NCI-H146 (cell line): ENCODE measurements at regions not wholly inside any gene's neighbourhood (a gene's known extent, or its start where the extent isn't known, plus 50 kb on each side); places are given as distances from the start of the nearest gene placed in this dataset.
A peak's percentile ranks its signal among the peaks of the same experiment; 100 is the strongest.
"Not testable (repeated sequence)": the region's sequence is repeated elsewhere in the genome, so short reads cannot be mapped to it uniquely, and the experiment has no call there.

Experiments used
- DNase-seq: peaks from one replicate; lab custom pipeline; 2025; lab: John Stamatoyannopoulos, UW

DNA sequence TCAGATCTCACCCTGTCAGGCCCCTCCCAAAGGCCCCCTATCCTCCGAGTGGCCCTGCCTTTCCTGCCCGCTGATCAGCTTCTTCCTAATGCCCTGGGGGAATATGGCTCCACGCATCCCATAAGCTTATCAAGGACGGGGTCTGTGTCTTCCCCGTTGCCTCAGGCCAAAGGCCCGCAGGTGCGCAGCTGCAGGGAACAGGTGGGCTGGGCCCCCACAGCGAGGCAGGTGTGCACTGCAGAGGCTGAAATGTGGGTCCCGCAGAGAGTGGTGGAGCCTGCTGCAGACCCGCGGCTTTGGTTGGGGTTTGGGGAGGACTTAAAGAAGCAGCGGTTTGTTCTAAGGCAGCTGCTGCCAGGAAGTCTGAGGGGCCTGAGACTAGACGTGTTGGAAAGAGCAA lies 220.8 kb upstream of the TCERG1L start:
- peak; percentile 78 for DNase-seq

DNA sequence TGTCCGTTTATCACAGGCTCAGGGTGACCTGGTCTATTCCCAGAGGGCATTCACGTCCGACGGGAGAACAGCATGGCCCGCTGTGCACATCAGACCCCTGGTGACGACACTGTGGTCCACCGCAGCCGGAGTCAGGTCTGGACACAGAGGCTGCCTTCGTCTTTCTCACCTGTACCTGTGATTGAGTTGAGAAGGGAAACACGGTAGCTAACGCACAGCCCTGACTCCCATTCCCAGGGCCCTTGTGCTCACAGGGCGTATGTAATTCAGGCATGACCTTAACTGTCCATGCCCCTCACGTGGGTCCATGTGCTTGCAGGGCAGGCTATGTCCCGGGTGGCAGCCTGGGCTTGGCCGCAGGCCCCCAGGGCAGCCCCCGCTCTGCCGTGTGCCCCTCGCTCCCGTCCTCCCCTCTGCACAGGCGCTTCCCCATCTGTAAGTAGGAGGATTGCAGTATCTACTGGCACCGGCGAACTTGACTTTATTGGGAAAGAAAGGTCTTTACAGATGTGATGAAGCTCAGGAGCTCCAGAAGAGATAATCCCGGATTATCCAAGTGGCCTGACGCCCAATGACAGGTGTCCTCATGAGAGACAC lies 221.3 kb upstream of the TCERG1L start:
- peak; percentile 44 for DNase-seq

DNA sequence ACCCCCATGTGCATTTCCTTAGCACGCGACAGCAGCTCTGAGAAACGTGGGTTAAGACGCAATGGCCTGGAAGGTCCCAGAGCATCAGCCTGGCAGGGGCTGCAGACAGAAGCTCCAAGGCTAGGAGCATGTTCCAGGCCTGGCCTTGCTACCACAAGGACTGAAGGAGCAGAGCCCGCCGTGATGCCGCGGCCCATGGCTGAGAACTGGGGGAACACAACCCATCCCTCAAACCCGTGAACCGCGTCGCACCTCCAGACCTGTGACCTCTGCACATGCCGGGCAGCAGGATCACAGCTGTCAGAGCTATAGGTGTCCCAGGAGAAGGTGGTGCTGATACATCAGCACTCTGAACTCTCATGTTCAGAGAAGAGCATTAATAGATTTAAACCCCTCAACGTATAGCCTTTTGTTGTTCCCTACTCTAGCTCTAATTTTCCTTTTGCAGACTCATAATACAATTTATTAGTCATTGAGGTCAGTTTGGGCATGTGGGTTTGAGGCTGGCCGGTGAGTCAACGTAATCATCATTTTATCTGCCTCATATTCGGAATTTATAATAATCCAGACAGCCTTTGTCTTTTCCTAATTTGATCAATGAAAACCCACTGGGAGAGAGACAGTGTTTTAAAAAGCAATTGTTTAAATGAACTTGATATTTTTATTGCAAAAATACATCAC lies 222.5 kb upstream of the TCERG1L start:
- no peak for DNase-seq

DNA sequence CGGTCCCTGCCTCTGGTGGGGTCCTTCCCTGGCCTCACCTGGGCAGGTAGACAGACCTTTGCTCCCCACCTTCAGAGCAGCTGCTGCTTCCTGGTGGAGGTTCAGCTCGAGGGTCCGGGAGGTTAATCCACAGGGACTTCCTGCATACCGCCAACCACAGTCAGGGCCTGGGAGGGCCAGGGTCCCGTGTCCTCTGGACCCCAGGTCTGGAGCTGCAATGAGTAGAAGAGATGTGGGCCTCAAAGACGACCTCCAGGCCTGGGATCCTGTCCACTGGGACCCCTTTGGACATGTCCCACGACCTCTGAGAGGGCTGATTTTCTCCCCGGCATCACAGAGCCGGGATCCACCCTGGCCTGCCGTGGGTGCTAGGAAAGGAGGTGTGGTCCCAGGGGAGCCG lies 223.3 kb upstream of the TCERG1L start:
- DNase-seq, result no peak

DNA sequence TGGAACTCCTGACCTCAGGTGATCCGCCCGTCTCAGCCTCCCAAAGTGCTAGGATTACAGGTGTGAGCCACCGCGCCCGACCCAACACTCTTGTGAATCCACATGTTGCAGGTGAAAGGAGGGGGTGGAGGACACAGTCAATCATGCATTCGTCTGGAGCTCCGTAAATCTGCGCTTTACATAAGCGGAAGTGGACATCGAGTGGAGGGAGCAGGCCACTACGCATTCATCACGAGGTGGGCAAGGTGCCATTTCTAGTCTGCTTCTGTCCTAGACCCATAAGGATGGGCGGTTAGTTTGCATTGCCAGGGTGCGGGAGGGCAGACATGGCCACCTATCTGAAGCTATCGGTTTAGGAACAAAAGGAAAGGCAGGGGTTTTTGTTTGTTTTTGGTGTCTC lies 225.2 kb upstream of the TCERG1L start:
- no peak for DNase-seq

DNA sequence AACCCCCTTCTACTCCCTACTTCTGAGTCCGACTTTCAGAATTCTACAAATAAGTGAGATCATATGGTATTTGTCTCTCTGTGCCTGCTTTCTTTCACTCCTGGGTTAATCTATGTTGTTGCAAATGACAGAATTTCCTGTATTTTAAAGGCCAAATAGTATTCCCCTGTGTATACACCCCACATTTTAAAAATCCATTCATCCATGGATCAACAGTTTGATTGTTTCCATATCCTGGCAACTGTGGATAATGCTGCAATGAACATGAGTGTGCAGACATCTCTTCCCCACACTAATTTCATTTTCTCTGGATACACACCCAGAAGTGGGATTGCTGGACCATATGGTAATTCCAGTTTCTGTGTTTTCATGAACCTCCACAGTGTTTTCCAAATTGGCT lies 225.8 kb upstream of the TCERG1L start:
- DNase-seq, result no peak

DNA sequence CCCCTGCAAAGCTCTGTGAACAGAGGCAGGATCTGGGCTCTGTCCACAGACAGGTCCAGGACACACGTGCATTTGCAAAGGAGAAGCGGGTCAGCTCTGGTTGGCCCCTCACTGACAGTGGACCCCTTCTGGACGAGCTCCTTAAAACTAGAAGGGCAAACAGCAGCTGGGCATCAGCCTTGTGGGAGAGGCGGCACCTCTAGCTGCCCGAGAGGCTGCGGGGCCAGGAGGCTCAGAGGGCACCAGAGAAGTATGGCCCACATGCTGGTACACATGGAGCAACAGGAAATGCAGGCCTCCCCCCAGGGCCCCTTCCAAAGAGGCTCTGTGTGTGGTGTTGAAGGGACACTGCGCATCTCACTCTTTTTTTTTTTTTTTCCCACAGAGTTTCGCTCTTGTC lies 233.0 kb upstream of the TCERG1L start:
- DNase-seq, result no peak

DNA sequence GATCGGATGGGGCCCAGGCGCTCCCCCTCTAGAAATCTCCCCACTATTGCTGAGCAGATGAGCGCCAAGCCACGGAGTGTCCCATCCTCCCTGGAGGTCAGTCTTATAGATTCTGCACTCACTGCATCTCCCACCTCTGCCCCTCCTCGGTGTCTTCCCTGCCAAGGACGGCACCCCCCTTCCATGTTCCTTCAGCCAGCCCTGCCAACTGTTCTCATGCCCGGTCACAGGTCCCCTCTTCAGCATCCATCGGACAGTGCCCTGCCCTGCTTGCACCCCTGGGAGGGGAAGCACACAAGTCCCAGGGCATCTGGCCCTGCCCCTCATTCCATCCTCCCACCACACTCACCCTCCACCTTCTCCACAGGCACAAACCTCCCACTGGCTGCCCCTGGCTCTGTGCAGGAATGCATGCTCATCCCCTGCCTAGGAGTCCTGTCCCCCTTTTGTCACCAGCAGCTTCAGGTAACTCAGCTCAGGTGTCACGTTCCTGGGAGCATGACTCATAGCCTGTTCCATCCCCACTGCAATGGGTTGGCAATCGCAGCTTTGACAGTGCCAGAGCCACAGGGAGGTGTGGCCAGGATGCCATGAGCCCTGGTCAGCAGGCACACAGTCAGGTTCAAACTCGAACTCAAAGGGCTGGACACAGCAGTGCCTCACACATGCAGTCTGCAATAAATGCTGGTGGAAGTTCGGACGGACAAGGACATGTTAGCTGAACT lies 234.7 kb upstream of the TCERG1L start:
- DNase-seq, result no peak

DNA sequence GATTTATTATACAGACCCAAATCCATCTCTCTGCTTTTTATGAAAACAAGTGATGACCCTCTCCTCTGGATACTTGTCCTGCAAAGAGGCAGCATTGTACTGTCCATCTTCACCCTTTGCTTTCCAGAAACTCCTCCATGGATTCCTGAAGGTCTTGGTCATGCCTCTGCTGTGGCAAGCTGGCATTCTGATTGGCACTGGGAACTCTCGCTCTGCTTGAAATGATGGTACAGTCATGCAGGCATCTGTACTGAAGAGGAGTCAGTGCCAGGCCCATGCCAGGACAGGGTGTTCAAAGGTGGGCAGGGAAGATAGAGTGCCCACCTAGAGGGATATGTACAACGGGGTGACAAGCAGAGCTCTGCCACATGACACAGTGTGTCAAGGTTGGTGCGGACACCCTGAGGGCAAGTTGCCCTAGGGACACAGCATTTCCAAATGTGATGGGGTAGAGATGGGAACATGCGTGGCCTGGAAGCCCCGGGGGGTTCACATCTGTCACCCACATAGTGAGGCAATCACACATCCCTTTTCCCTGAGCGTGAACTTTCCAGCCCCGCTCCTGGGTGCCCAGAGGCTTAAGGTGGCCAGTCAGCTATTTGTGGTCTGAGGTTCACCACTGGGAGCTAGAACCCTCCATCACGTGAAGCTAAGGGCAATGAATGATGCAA lies 235.7 kb upstream of the TCERG1L start:
- DNase-seq, result no peak

DNA sequence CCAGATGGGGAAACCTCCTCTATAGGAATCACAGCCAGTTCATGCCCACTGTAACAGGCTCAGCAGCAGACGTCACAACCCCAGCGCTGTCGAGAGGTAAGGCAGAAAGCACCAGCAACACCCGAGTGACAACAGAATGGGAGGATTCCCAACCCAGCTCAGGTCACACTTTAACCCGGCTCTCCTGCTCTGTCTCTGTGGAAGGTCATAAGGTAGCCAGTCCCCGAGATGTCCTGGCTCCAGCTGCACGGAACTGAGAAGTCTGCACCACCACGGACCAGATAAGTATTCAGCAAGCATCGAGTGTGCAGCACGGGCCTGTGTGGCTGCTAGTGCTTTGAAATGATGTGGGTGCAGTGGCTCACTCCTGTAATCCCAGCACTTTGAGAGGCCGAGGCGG lies 236.7 kb upstream of the TCERG1L start:
- no peak for DNase-seq

DNA sequence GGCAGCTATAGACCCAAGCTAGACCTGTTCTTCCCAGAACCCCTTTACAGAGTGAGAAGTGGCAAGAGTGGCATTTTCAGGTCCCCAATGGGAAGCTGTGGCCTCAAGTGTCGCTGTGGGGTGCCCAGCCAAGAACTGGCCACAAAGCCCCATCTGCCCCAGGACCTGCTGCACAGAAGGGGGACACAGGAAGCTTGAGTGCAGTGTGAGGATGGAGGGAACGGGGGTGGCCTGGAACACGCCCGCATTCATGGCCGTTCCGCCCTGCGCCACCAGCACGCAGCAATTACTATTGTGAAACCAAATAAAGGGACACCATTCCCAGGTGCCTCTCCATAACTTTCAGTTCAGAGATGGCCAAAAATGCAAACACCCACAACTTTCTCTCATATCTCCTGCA lies 237.6 kb upstream of the TCERG1L start:
- no peak for DNase-seq

DNA sequence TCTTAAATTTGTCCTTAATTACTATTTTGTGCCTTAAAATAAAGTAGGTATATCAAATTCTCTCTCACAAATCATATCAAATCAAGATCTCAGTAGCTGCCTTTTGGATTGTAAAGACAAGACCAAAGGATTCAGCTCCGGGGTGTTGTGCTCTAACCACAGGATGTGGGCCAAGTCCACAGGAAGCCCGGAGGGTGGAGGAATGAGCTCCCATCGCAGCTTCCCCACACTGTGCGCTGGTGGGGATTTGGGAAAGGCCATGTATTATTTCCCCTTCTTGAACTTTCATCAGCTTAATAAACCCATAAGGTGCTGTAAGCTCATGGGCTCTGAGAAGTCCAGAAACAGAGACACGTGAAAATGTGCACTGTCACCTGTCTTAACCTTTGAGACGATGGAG lies 241.6 kb upstream of the TCERG1L start:
- no peak for DNase-seq

DNA sequence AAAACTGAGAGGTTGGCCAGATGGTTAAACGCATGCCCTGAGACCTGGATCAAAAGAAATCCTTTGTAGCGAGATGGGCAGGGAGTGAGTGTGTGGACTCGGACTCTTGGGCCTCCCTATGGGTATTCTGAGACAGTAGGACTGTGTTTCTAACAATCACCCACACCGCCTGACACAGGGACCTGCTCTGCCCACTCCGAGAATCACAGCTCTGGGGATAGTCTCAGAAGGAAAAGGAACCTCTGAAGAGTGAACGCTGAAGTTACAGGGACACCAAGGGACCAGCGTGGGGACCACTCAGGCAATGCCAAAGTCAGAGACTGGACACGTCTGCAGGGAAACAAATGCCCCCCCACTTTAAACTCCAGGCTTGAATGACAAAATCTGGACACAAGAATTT lies 242.1 kb upstream of the TCERG1L start:
- no peak for DNase-seq

DNA sequence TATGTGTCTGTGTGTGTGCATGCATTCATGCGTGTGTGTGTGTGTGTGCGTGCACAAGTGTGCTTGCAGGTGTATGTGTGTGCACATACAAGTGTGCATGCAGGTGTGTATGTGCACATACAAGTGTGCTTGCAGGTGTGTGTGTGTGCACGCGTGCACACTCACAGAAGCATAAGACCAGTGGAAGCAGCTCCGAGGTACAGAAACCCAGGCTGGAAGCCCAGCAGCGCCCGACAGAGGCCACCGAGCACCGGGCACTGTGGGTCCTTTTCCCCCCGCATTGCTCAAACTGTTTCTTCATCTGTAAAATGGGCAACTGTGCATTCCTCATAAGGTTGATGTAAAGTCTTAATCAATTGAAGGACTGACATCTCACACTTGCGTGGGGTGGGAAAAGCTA lies 243.3 kb upstream of the TCERG1L start:
- DNase-seq, result no peak

DNA sequence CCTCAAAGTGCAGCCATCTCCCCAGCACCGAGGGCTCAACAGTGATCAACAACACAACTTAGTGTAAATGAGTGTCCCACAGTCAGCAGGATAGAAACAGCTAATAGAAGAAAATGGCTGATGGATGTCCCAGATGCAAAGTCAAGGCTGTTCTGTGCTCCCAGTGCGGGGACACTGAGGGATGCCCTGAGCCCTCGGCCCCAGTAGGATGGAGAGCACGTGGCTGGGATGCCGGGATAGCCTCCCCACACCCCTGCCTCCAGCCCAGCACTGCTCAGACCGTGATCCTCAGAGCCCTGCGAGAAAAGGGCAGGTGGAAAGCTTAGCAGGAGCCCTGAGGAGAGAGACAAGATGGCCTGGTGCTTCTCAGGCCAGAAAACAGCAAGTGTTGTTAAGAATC lies 243.9 kb upstream of the TCERG1L start:
- no peak for DNase-seq

DNA sequence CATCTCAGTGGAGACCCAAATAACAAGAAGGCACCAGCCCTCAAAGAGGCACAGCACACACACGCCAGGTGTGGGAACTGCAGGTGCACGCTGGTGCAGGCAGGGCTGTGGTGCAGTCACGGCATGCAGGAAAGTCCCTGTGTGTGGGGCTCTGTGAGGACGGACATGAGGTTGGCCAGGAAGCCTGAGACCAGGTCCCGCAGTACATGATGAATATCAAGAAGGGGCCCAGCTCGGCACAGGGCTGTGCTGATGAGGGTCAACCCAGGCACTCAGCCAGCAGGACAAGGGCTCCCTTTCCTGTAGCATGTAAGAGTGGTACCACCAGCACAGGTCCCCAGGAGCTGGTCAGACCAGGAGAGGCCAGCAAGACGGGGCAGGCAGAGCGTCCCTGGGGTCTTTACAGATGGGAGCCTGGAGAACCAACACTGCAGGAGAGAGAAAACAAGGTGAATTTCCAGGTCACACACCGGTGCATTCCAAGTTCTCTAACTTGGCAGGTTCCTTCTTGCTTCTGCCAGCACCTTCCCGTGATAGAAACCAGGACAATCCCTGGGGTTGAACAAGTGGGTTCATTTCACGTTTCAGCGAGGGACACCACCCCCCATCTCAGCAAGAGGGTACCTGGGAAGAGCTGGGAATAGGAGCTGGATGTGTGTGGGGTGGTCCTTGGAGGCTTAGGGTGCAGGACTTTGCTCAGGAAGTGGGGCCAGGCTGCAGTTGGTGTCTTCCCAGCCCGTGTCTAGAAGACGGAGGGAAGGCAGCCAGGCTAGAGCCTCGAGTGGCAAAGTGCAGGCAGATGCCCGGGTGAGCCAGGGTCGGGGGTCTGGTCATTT lies 244.8 kb upstream of the TCERG1L start:
- no peak for DNase-seq

DNA sequence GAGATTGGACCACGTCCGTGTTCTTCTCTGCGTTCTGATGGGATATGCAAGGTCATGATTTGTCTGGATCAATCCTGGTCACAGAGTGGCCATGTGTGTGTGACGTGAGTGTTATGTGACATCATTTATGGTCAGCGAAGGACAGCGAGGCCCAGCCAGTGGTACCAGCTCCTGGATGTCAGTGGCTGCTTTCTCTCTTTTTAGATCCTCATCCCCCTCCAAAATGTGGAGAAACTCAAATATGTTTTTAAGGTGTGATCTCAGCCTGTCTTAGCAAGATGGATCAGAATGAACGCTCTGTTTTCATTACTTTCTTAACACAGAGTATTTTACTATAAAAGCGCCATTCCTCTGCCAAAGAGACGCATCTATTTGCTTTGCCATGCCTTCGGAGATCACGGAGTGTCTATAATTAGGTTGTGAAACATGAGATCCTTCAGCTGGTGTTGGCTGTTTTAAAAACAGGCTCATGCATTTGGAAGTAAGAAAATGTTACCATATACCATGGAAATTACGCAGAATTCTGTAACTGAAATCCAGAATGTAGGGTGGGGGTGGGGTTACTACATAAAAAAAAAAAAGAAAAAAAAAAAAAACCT lies 245.5 kb upstream of the TCERG1L start:
- no peak for DNase-seq

DNA sequence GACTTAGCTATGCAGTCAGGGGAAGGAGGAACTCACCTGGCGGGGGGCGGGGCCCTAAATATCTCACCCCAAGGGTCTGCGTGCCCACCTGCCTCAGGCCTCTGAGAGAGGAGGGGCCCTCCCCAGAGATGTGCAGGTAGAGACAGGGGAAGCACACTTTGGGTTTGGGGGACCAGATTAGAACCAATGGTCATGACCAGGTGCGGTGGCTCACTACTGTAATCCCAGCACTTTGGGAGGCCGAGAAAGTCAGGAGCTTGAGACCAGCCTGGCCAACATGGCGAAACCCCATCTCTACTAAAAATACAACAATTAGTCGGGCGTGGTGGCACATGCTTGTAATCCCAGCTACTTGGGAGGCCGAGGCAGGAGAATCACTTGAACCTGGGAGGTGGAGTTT lies 246.4 kb upstream of the TCERG1L start:
- DNase-seq, result not testable (repeated sequence)

DNA sequence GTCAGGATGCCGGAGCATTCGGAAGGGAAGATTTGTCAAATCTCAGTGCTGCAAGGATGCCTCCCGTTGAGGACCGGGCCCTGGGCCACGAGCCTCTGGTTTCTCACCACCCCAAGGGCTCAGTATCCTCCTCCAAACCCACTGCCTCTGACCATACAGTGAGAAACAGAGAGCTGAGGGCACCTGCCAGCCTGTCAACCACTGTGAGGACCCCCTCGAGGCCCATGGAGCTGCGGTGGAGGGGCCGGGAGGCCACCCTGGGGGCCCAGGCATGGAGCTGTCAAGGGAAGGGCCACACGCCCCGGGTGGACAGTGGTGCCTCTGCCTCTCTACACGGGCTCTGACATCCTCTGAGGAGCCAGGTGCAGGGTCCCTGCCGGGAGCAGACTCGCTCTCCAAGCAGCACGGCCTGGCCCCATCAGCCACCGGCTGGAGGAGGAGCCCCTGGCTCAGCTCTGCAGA lies 248.0 kb upstream of the TCERG1L start:
- no peak for DNase-seq

DNA sequence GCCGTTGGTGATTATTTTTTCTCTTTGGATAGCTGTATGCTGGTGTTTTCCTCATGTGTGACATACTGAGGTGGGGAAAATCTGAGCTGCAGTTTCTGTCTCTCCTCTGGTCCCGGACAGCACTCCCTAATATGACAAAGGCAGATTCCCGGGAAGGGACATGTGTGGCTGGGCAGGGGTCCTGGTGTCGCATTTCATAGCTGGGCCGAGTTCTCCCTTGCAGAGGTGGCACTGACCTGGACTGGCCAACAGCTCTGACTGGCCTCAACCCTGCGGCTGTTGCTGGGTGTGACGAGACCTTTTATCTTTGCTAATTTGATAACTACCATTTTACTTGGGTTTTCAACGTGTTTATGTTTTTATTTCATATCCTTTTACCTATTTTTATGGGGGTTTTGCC lies 248.6 kb upstream of the TCERG1L start:
- no peak for DNase-seq

DNA sequence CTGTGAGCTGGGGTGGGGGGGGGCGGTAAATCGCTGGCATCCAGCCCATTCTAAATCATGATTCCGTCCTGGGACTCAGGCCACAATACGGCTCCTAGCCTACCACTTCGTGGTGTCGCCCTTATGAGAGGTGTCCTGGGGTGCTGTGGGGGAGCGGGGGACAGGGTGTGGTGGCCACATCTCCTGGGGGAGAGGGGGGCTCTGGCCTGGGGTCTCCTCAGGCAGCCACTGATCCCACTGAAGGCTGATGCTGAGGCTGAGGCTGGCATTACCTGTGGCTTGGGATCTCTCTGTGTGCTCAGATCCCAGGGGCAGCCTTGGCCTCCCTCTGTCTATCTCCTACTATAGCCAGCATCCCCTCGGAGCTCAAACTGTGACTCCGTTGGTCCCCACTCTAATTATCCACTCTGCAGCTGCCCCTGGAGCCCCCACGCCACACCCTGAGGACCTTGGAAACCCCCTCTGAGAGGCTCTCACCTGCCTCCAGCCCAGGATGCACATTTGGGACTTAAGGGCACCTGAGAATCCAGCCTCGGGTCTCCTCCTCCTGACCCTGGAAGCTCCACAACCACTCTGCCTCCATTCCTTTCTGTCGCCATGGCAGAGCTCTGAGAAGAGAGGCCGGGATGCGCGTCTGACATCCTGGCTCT lies 249.3 kb upstream of the TCERG1L start:
- no peak for DNase-seq
